Esophagus muscularis mucosa (tissue), 4 donors: ENCODE measurements at regions not wholly inside any gene's neighbourhood (a gene's known extent, or its start where the extent isn't known, plus 50 kb on each side); places are given as distances from the start of the nearest gene placed in this dataset.

Experiments
- DNase-seq: peaks from one replicate; pipeline ENCODE4 v3.0.0-alpha.2; 2017; ENCODE audit errors: extremely low spot score
- H3K27ac ChIP-seq, 4 donors: fragments of 200-600 bp; sonication (generic); replicated peaks in 1 of 4; 1 replicate in 3 of 4; 2 replicates in 1 of 4; pipeline ENCODE4 v1.5.1; 2016 to 2019; ENCODE audit warnings: mild to moderate bottlenecking in 1 of 4
- H3K27me3 ChIP-seq, 4 donors: fragments of 200-600 bp; sonication (generic); one replicate each; pipeline versions ENCODE4 v1.5.1 to v1.6.0; 2016 to 2019
- H3K36me3 ChIP-seq, 4 donors: fragments of 200-600 bp; sonication (generic); one replicate each; pipeline ENCODE4 v1.5.1; 2016 to 2019
- H3K4me1 ChIP-seq, 4 donors: fragments of 200-600 bp; sonication (generic); one replicate each; pipeline ENCODE4 v1.5.1; 2016 to 2019
- H3K4me3 ChIP-seq, 4 donors: fragments of 200-600 bp; sonication (generic); 1 replicate in 2 of 4; 2 replicates in 2 of 4; pipeline ENCODE4 v1.5.1; 2016 to 2019; ENCODE audit warnings: mild to moderate bottlenecking in 4 of 4, moderate library complexity in 1 of 4
- H3K9me3 ChIP-seq, 4 donors: fragments of 200-600 bp; sonication (generic); 1 replicate in 3 of 4; 2 replicates in 1 of 4; pipeline ENCODE4 v1.5.1; 2016 to 2019
- EP300 ChIP-seq: sonication (generic); formaldehyde crosslinking; IDR thresholded peaks from one replicate; pipeline ENCODE4 v1.6.1; 2017; ENCODE audit warnings: antibody characterized with exemption
- POLR2A ChIP-seq: fragments of 450-650 bp; IDR thresholded peaks from one replicate; pipeline ENCODE4 v1.6.1; 2017; ENCODE audit warnings: antibody characterized with exemption, moderate library complexity, mild to moderate bottlenecking, low read depth
- POLR2AphosphoS5 ChIP-seq, 2 donors: sonication (generic); formaldehyde crosslinking; IDR thresholded peaks; one replicate each; pipeline ENCODE4 v1.6.1; 2017; ENCODE audit warnings: antibody characterized with exemption in 2 of 2
- WGBS: methylation state at CpG from one replicate; pipeline ENCODE4 v1.1.5; 2018; 5-methylcytosine and 5-hydroxymethylcytosine counted together
- intact Hi-C: fragments of 100-400 bp; cut with DNase I; formaldehyde crosslinking; loops from one replicate; pipeline ENCODE4 v1.15.1; 2023
- TF ChIP-seq, protein P1 (sequence below), 3 experiments: fragments of 200-600 bp in 2 of 3; fragments of 450-650 bp in 1 of 3; sonication (generic) in 2 of 3; IDR thresholded peaks; one replicate each; pipeline ENCODE4 v1.5.1; 2017 to 2019; ENCODE audit warnings: antibody characterized with exemption in 3 of 3, mild to moderate bottlenecking in 2 of 3, moderate library complexity in 1 of 3

DNA sequence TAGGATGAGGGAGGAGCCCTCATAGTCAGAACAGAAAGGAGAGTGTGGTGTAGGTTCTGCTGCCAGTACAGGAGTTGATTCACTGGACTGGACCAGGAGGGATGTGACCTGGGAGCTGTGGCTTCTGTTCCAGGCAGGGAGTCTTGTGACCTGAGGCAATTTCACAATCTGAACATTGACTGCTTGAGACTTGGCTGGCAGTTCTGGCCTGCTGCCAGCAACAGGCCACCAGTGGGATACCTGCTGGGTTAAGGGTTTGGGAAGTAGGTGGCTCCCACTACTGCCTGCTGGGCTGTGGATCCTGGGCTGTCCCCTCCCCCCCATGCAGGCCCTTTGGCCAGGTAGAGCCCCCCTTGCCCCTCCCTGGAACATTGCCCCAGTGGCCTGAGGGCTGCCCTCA is 268.6 kb upstream of the ARRDC3 start:
- Histone ChIP-seq H3K27ac (no peak overlapping the region), H3K9me3 (peaks cover 0 to 25% (median 4%) of the 10 kb centered on the region in 4 donors), H3K27me3 (no peaks in the 10 kb centered on the region), H3K36me3 (no peaks in the 10 kb centered on the region), H3K4me1 (no peaks in the 10 kb centered on the region), H3K4me3 (no peak overlapping the region)
- intact Hi-C loops, result no loop called here
- no peak for TF ChIP-seq EP300
- TF ChIP-seq POLR2AphosphoS5 (IDR thresholded peaks at IDR 0.05), result no peak
- TF ChIP-seq, protein P1, sequence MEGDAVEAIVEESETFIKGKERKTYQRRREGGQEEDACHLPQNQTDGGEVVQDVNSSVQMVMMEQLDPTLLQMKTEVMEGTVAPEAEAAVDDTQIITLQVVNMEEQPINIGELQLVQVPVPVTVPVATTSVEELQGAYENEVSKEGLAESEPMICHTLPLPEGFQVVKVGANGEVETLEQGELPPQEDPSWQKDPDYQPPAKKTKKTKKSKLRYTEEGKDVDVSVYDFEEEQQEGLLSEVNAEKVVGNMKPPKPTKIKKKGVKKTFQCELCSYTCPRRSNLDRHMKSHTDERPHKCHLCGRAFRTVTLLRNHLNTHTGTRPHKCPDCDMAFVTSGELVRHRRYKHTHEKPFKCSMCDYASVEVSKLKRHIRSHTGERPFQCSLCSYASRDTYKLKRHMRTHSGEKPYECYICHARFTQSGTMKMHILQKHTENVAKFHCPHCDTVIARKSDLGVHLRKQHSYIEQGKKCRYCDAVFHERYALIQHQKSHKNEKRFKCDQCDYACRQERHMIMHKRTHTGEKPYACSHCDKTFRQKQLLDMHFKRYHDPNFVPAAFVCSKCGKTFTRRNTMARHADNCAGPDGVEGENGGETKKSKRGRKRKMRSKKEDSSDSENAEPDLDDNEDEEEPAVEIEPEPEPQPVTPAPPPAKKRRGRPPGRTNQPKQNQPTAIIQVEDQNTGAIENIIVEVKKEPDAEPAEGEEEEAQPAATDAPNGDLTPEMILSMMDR (IDR thresholded peaks at IDR 0.05), result no peak
- no peak for TF ChIP-seq POLR2A
- DNase-seq, result no peak

DNA sequence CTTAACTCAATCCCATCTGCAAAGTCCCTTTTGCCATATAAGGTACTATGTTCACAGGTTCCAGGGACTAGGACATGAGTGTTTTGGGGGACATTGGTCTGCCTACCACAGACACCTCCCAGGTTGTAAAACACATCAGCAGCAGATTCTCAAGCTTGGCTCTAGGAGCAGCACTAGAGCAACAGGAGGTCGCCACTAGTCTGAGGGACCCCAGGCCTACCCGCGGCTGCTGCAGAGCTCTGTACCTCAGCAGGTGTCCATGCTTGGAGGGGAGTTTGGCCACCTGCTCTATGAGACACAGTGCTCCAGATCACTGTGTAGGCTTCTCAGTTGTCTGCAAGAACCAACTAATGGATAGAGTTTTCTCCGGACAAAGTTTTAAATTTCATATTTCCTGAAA is 262.2 kb upstream of the ARRDC3 start:
- H3K4me1 ChIP-seq, result peaks cover 0 to 4% (median 0%) of the 10 kb centered on the region in 4 donors
- TF ChIP-seq POLR2AphosphoS5 (IDR thresholded peaks at IDR 0.05) (no peak), EP300 (no peak), POLR2A (no peak)
- TF ChIP-seq, protein P1 (IDR thresholded peaks at IDR 0.05), result no peak
- no peak overlapping the region for H3K4me3 ChIP-seq
- H3K27me3 ChIP-seq, result no peaks in the 10 kb centered on the region
- H3K36me3 ChIP-seq, result no peaks in the 10 kb centered on the region
- no peak for DNase-seq
- no peaks in the 10 kb centered on the region for H3K9me3 ChIP-seq
- H3K27ac ChIP-seq, result no peak overlapping the region
- intact Hi-C loops, result no loop called here
- WGBS, result 100% methylated on average over 1 of the region's 4 CpGs

DNA sequence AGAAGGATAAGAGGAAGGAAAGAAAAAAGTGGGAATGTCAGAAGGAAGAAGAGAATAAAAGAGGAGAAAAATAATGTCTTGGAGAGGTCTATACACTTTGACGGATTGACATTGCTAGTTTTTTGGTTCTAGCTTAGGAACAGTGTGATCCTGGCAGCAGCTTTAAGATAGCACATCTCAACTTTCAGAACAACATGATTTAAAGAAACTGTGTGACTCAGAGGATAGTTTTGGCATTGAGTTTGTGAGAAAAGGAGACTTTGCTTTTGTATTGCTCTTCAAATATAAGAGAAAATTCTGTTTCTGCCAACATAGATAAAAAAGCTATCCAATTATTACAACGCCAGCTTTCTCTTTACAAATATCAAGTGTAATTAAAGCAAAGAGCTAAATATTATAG is 260.7 kb upstream of the ARRDC3 start:
- intact Hi-C loops, result no loop called here
- no peak overlapping the region for H3K4me3 ChIP-seq
- H3K27me3 ChIP-seq, result no peaks in the 10 kb centered on the region
- no peak overlapping the region for H3K27ac ChIP-seq
- no peaks in the 10 kb centered on the region for H3K36me3 ChIP-seq
- peaks cover 0 to 4% (median 0%) of the 10 kb centered on the region in 4 donors for H3K4me1 ChIP-seq
- no peak for DNase-seq
- no peaks in the 10 kb centered on the region for H3K9me3 ChIP-seq
- TF ChIP-seq POLR2AphosphoS5 (IDR thresholded peaks at IDR 0.05) (no peak), EP300 (no peak), POLR2A (no peak)
- TF ChIP-seq, protein P1 (IDR thresholded peaks at IDR 0.05), result no peak
- 71% methylated on average over 2 of the region's 2 CpGs for WGBS

DNA sequence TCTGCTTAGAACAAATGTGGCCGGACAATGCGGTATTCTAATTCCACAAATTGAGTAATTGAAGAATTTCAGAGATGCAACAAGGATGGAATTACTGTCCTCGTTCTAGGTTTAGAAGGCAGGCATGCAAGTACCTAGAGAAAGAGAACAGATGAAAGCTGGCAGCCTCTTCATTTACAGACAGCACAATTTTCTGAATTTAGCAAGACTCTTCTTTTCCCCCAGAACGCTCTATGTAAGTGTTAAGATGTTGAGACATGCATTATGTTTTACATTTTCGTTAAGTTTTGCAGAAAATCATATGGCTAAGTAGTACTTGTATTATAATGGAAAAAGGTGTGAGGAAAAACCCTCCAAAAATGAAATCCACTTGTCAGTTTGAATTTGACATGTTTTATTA is 259.5 kb upstream of the ARRDC3 start:
- Histone ChIP-seq H3K36me3 (no peaks in the 10 kb centered on the region), H3K9me3 (no peaks in the 10 kb centered on the region), H3K27ac (no peak overlapping the region), H3K4me3 (no peak overlapping the region), H3K4me1 (peaks cover 0 to 4% (median 0%) of the 10 kb centered on the region in 4 donors), H3K27me3 (no peaks in the 10 kb centered on the region)
- 88% methylated on average over 5 of the region's 5 CpGs for WGBS
- no peak for DNase-seq
- intact Hi-C loops, result no loop called here
- TF ChIP-seq EP300 (no peak), POLR2AphosphoS5 (IDR thresholded peaks at IDR 0.05) (no peak), POLR2A (no peak)
- TF ChIP-seq, protein P1 (IDR thresholded peaks at IDR 0.05), result no peak

- 10% methylated on average over 2 of the region's 2 CpGs for WGBS
- peaks cover 0 to 4% (median 0%) of the 10 kb centered on the region in 4 donors for H3K4me1 ChIP-seq
- DNase-seq, result no peak
- no peaks in the 10 kb centered on the region for H3K27me3 ChIP-seq
- H3K27ac ChIP-seq, result no peak overlapping the region
- TF ChIP-seq EP300 (no peak), POLR2AphosphoS5 (IDR thresholded peaks at IDR 0.05) (no peak)
- TF ChIP-seq, protein P1 (IDR thresholded peaks at IDR 0.05), result peak; percentile 13 to 54 (median 51)
- no peaks in the 10 kb centered on the region for H3K9me3 ChIP-seq
- H3K36me3 ChIP-seq, result no peaks in the 10 kb centered on the region
- intact Hi-C loops, result no loop called here
- H3K4me3 ChIP-seq, result no peak overlapping the region
These were observed 258.7 kb upstream of the ARRDC3 start for GRCh38 chr5:91641730-91642350.
